Activated CD8-positive, alpha-beta memory T cell treated with anti-CD3 and anti-CD28 coated beads, Interleukin-2, amount 50 U/mL, for 48 hours (primary cell): ENCODE measurements at regions not wholly inside any gene's neighbourhood (a gene's known extent, or its start where the extent isn't known, plus 50 kb on each side); places are given as distances from the start of the nearest gene placed in this dataset.
"Not testable (repeated sequence)": the region's sequence is repeated elsewhere in the genome, so short reads cannot be mapped to it uniquely, and the experiment has no call there.

Experiments
- DNase-seq: peaks from one replicate; pipeline ENCODE4 v3.0.0-alpha.2; 2020

GRCh38 chr6:92708270-92708669, 711.1 kb downstream of the EPHA7 start:
- DNase-seq, result no peak

DNA sequence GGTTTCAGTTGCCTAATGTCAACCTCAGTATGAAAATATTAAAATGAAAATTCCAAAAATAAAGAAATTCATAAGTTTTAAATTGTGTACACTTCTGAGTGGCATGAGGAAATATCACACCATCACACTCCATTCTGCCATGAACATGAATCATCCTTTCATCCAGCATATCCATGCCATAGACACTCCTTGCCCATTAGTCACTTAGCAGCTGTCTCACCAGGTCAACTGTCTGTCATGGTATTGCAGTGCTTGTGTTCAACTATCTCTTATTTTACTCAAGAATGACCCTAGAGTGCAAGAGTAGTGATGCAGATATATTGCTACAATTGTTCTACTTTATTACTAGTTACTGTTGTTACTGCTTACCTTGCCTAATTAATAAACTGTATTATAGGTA, 712.4 kb downstream of the EPHA7 start:
- no peak for DNase-seq

DNA sequence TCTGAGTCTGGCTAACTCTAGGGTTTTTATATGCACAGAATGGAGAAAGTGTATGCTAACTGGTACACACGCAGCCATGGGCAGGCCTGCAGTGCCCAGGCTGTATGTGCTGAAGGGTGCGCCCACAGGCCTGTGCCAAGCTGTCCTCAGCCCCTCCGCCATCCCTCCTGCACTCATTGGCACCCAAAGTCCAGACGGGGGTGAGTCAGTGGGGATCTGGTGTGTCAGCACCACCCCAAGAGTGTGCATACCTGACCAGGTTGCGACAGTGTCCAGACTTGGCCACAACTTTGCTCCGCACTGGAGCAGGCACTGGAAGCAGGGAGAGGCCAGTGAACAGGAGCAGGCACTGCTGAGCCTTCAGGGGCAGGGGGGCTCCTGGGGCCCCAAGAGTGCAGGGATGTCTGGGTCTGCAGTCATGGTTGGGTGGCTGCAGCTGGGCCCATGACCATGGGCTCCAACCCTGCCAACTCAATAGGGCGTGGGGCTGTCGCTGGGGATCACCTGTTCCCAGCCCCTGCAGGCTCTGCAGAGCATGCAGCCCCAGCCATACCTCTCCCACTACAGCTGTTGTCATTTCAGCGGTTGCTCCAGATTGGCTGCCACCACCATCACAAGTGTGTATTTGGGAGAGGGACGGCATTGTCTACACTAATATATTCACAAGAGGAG, 717.8 kb downstream of the EPHA7 start:
- no peak for DNase-seq

GRCh38 chr6:92700411-92700810, 718.9 kb downstream of the EPHA7 start:
- DNase-seq, result no peak

- no peak for DNase-seq
Measured at GRCh38 chr6:92690997-92691599, 728.3 kb downstream of the EPHA7 start.

- DNase-seq, result no peak
Measured at GRCh38 chr6:92688342-92688741, 731.0 kb downstream of the EPHA7 start.

- no peak for DNase-seq
Measured at GRCh38 chr6:92687278-92687677, 732.1 kb downstream of the EPHA7 start.

- DNase-seq, result no peak
Measured at GRCh38 chr6:92684386-92684785, 735.0 kb downstream of the EPHA7 start.

DNA sequence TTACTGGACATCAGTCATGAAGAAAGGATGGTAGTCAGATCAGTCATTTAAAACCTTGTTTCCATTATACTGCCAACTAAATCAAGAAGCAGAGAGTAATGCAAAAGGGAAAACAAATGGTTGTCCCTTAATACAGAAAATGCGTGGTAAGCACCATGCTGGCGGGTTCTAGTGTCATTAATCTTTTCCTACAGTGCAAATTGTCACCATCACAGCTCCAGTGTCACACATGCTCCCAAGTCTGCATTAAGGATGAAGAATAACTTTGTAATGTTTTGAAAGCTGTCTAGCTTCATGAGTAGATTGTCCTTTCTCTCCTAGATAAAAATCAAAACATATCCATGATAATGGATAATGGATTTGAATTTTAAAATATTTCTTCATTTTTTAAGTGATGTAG, 735.6 kb downstream of the EPHA7 start:
- no peak for DNase-seq

- no peak for DNase-seq
Measured at GRCh38 chr6:92682516-92683398, 736.6 kb downstream of the EPHA7 start.

DNA sequence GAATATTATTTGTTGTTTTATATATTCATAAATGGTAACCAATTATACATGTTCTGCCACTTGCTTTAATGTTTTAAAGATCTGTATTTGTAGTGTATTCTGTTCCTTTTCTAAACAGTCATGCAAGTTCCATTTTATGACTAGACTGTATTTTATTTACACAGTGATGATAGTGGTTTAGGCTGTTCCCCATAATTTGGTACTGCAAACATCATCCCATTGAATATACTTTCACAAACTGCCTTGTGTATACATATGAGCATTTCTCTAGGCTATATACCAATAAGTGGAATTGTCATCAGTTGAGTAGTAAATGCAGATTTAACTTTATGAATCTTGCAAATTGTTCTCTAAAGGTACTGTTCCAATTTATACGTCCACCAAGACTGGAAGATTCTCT, 738.0 kb downstream of the EPHA7 start:
- no peak for DNase-seq

DNA sequence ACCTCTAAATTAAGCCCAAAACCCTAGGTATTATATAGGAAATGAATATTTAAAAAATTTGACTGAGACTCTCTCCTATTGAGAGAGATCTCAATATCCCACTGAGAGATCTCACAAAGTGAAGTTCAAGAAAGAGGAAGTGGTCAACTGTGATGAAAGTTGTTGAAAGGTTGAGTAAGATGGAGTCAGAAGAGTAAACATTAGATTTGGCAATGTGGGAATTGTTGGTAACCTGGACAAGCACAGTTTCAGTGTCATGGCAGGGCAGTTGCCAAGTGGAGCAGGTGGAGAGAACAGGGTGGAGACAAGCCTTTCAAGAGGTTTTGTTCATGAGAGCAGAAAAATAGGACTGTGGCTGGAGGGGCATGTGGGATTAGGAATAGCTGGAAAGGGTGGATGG, 747.9 kb downstream of the EPHA7 start:
- not testable (repeated sequence) for DNase-seq

DNA sequence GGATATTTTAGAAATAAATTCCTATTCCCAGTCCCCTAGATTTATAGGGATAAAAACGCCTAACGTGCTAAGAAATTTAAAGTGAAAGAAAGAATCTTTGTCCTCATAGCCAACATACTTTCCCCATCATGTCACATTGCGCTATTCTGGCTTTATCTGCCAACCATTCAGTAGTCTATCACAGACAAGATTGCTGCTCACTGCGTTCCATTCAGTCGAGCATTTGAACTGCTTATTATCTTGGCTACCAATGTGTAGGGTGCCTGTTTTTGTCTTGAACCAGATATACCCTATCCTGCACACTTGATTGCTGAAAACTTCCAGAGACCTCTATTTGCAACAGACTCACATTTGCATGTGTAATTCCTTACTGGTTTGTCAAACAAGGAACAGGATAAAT, 751.5 kb downstream of the EPHA7 start:
- DNase-seq, result no peak

- DNase-seq, result no peak
Measured at GRCh38 chr6:92648364-92649086, 770.8 kb downstream of the EPHA7 start.

- no peak for DNase-seq
Measured at GRCh38 chr6:92647630-92648029, 771.7 kb downstream of the EPHA7 start.

DNA sequence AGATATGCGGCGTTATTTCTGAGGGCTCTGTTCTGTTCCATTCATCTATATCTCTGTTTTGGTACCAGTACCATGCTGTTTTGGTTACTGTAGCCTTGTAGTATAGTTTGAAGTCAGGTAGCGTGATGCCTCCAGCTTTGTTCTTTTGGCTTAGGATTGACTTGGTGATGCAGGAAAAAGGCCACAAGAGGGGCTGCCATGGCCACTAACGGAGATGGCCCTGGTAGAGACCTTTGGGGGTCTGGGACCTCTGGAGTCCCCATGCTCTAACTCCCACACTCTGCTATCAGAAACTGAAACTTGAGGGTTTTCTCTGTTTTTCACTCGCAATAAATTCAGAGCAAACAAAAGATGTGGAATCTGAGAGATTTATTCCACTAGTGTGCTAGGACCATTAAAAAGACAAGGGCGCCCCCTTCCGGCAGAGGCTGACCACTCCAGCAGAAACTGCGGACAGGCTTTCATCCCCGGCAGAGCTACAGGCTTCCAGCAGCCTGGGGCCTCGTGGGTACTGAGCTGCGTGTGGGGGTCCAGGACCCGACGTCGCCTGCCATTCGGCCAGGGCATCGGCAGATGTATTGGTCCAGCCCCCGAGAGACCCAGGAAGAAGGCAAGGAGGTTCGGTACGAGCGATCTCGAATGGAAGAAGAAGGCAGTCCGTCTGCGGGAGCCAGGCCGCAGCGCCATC, 775.1 kb downstream of the EPHA7 start:
- DNase-seq, result peak; percentile 63

DNA sequence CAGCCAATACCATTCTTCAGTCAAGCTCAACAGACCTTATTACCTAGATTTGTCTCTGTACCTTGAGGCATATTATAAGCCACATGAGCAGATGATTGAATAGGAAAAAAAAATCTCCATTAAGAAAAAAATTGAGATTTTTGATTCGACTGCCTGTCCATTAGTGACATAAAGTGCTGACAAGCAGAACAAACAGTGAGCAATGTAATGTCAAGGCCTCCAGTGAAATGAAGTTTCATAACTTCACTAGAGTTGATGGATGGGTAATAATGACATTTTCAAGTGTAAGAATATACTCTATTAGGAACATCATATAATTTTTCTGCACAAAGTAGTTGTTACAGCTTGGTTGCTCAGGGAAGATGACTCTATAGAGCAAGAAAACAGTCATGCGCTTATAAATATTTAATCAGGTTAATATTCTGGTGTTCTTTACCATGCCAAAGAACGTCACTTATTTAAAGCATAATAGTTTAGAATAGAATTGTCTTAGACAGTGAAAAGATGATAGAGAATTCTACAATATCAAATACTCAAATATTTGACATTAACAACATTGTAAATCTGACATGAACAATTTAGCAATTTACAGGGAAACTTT, 783.7 kb downstream of the EPHA7 start:
- no peak for DNase-seq

GRCh38 chr6:92634561-92634960, 784.8 kb downstream of the EPHA7 start:
- no peak for DNase-seq

GRCh38 chr6:92623431-92623830, 795.9 kb downstream of the EPHA7 start:
- no peak for DNase-seq

DNA sequence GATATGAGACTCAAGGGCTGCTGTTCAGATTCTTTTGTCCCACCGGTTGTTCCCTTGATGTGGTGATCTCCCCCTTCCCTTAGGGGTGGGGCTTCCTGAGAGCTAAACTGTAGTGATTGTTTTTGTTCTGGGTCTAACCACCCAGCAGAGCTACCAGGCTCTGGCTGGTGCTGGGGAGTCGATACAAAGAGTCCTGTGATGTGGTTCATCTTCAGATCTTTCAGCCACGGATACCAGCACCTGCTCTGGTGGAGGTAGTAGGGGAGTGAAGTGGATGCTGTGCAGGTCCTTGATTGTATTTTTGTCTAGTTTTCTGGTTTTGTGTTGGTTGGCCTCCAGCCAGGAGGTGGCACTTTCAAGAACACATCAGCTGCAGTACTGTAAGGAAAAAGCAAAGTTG, 801.6 kb downstream of the EPHA7 start:
- no peak for DNase-seq

DNA sequence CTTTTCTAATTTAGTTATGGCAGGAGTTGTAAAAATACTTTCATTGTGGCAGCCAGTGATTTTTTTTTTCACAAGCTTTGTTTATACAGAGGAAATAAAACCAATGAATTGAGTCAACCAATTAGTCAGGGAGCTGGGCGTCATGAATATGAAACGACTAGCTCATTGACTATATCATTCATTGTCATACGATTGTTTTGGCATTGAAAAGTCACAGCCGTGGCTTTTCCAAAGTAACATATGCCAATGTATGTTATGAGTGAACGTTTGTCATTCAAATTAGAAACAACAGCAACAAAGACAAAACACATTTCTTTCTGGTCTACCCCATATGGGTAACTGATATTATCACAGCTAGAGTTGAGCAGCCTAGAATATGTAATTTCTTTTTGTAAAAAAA, 810.6 kb downstream of the EPHA7 start:
- DNase-seq, result no peak

DNA sequence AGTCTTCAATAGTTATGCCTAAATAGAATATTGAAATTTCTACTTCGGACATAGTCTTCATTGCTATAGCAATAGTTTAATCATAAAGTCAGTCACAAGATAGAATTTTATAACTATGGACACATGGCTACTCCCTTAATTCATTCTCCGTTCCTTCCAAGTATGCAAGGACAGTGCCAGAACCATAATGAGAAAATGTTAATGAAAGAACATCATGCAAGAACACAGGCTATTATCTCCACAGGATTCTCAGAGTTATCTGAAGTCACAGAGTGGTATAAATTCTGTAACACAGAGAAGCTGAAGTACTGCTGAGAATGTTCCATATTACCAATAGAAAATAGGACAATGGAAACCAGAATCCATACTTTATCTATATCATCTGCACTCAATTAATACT, 826.2 kb downstream of the EPHA7 start:
- no peak for DNase-seq
